ENCODE measurements at regions not wholly inside any gene's neighbourhood (a gene's known extent, or its start where the extent isn't known, plus 50 kb on each side); places are given as distances from the start of the nearest gene placed in this dataset.

GRCh38 chr10:128476368-128476725, 350.1 kb upstream of the MKI67 start:
- no peak overlapping the region for H3K9ac ChIP-seq (replicated peaks; ENCODE audit: extremely low read depth, insufficient read depth, low read length)
- H4K20me1 ChIP-seq (replicated peaks; ENCODE audit: control insufficient read depth, extremely low read depth, insufficient read depth, low read length): no peaks in the 10 kb centered on the region
- H2AFZ ChIP-seq (ENCODE audit: low read depth, low read length): no peak overlapping the region
- H3K4me2 ChIP-seq (ENCODE audit: insufficient read depth, low read length): no peak overlapping the region
- ChIA-PET CTCF (no interaction called here), POLR2A (no interaction called here)
- no peaks in the 10 kb centered on the region for H3K9me3 ChIP-seq (replicated peaks; ENCODE audit: control insufficient read depth, insufficient read depth, low read length)
- DNase-seq (ENCODE audit: low read depth, low spot score): no peak
- H3K36me3 ChIP-seq (ENCODE audit: control insufficient read depth in 2 of 2, extremely low read depth in 1 of 2, insufficient read depth in 2 of 2, low read length in 2 of 2): no peaks in the 10 kb centered on the region
- FAIRE-seq: no peak
- dilution Hi-C loops (cut with MboI; ENCODE audit: extremely low pct_ligation_motif_present, low sequenced_read_pairs) (no loop called here), intact Hi-C loops (cut with micrococcal nuclease) (no loop called here)
- no peak for TF ChIP-seq MYC (IDR thresholded peaks at IDR 0.05; ENCODE audit: low read depth, low read length)
- TF ChIP-seq, protein P1, sequence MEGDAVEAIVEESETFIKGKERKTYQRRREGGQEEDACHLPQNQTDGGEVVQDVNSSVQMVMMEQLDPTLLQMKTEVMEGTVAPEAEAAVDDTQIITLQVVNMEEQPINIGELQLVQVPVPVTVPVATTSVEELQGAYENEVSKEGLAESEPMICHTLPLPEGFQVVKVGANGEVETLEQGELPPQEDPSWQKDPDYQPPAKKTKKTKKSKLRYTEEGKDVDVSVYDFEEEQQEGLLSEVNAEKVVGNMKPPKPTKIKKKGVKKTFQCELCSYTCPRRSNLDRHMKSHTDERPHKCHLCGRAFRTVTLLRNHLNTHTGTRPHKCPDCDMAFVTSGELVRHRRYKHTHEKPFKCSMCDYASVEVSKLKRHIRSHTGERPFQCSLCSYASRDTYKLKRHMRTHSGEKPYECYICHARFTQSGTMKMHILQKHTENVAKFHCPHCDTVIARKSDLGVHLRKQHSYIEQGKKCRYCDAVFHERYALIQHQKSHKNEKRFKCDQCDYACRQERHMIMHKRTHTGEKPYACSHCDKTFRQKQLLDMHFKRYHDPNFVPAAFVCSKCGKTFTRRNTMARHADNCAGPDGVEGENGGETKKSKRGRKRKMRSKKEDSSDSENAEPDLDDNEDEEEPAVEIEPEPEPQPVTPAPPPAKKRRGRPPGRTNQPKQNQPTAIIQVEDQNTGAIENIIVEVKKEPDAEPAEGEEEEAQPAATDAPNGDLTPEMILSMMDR (IDR thresholded peaks at IDR 0.05; ENCODE audit: extremely low read depth in 1 of 2, insufficient read depth in 1 of 2, low read depth in 1 of 2, low read length in 2 of 2): no peak
- TF ChIP-seq FOS (IDR thresholded peaks at IDR 0.05; ENCODE audit: borderline replicate concordance, insufficient read depth, low read length): no peak
- no peak for TF ChIP-seq POLR2A (IDR thresholded peaks at IDR 0.05; ENCODE audit: low read depth, low read length)
- no peak for TF ChIP-seq GATA2 (IDR thresholded peaks at IDR 0.05; ENCODE audit: insufficient read depth, insufficient read length, low read depth, low read length)
- no peak for TF ChIP-seq JUN (IDR thresholded peaks at IDR 0.05; ENCODE audit: borderline replicate concordance, insufficient read depth, insufficient read length, low read depth)
- TF ChIP-seq, protein P2, sequence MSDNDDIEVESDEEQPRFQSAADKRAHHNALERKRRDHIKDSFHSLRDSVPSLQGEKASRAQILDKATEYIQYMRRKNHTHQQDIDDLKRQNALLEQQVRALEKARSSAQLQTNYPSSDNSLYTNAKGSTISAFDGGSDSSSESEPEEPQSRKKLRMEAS (IDR thresholded peaks at IDR 0.05; ENCODE audit: insufficient read depth, insufficient read length): no peak
- TF ChIP-seq EZH2 (IDR thresholded peaks at IDR 0.05; ENCODE audit: borderline replicate concordance, low read depth, low read length, severe bottlenecking): no peak
- no peak for TF ChIP-seq POLR2AphosphoS5 (IDR thresholded peaks at IDR 0.05; ENCODE audit: insufficient read depth, low read depth, low read length)
- H3K27ac ChIP-seq (ENCODE audit: insufficient read depth, low read depth, low read length): no peak overlapping the region
- H3K79me2 ChIP-seq (ENCODE audit: control insufficient read depth, insufficient read depth, low read length): no peaks in the 10 kb centered on the region
- no peaks in the 10 kb centered on the region for H3K27me3 ChIP-seq (ENCODE audit: control insufficient read depth in 2 of 2, insufficient read depth in 2 of 2, low read length in 2 of 2)
- BruUV-seq (replicated peaks): no TSS peak
- H3K4me1 ChIP-seq (ENCODE audit: control insufficient read depth, extremely low read depth, insufficient read depth, low read length): no peaks in the 10 kb centered on the region
- H3K9me1 ChIP-seq (replicated peaks; ENCODE audit: control insufficient read depth, extremely low read depth, insufficient read depth, low read length): no peaks in the 10 kb centered on the region
- H3K4me3 ChIP-seq (replicated peaks in 1 of 3; ENCODE audit: insufficient read depth in 1 of 3, low read depth in 1 of 3, low read length in 3 of 3): no peak overlapping the region
